Transverse colon (tissue), 4 donors: ENCODE measurements at regions not wholly inside any gene's neighbourhood (a gene's known extent, or its start where the extent isn't known, plus 50 kb on each side); places are given as distances from the start of the nearest gene placed in this dataset.

Source experiments
- CTCF ChIP-seq, 5 experiments: fragments of 200-600 bp in 3 of 5; fragments of 450-650 bp in 2 of 5; sonication (generic) in 3 of 5; IDR thresholded peaks; 1 replicate in 2 of 5; 2 replicates in 3 of 5; pipeline ENCODE4 v1.5.1; 2016 to 2017; ENCODE audit warnings: antibody characterized with exemption in 5 of 5, inconsistent platforms in 3 of 5, mild to moderate bottlenecking in 2 of 5, moderate library complexity in 1 of 5
- EP300 ChIP-seq: sonication (generic); formaldehyde crosslinking; IDR thresholded peaks from one replicate; pipeline ENCODE4 v1.6.1; 2017; ENCODE audit warnings: antibody characterized with exemption, low read depth
- POLR2A ChIP-seq: fragments of 450-650 bp; IDR thresholded peaks from one replicate; pipeline ENCODE4 v1.6.1; 2016; ENCODE audit warnings: antibody characterized with exemption, mild to moderate bottlenecking, moderate library complexity
- POLR2AphosphoS5 ChIP-seq, 3 donors: sonication (generic); formaldehyde crosslinking; IDR thresholded peaks; one replicate each; pipeline ENCODE4 v1.6.1; 2016; ENCODE audit warnings: antibody characterized with exemption in 3 of 3

- no peak for TF ChIP-seq POLR2AphosphoS5 (IDR thresholded peaks at IDR 0.05)
- no peak for TF ChIP-seq CTCF (IDR thresholded peaks at IDR 0.05)
- no peak for TF ChIP-seq POLR2A
- TF ChIP-seq EP300: no peak
Measured at GRCh38 chr12:22124987-22125386, 79.0 kb downstream of the CMAS start.
